Fibroblast of lung (primary cell): ENCODE measurements at regions not wholly inside any gene's neighbourhood (a gene's known extent, or its start where the extent isn't known, plus 50 kb on each side); places are given as distances from the start of the nearest gene placed in this dataset.

Experiments
- EZH2 ChIP-seq: IDR thresholded peaks from 2 replicates; pipeline ENCODE4 v1.5.1; 2012; ENCODE audit warnings: low read length, control low read depth, mild to moderate bottlenecking; ENCODE audit errors: missing control alignments
- TF ChIP-seq, protein P1 (sequence below), 2 donors: IDR thresholded peaks in 1 of 2; conservative IDR thresholded peaks in 1 of 2; 1 replicate in 1 of 2; 2 replicates in 1 of 2; pipeline ENCODE4 v1.5.1; 2011 to 2012; ENCODE audit warnings: low read length in 2 of 2, control low read depth in 1 of 2, inconsistent platforms in 1 of 2, low read depth in 1 of 2, mild to moderate bottlenecking in 1 of 2

DNA sequence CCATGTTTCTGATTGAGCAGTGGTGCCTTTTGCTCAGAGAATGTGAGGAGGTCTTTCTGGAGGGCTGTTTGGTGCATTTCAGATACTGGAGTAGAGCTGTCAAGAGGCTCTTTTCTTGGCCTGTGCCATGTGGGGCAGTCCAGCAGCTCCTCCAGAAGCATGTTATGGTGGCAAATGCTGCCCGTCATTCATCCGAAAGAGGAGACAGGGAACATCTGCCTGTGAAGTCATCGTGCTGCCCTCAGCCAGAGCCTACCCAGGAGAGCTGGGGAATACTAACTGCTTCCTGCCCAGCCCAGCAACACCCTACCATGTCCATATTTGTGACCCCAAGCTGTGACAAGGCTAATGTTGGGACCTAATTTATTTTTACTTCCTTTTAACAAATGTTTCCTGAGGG lies 82.2 kb upstream of the SLC6A6 start:
- no peak for TF ChIP-seq EZH2
- TF ChIP-seq, protein P1, sequence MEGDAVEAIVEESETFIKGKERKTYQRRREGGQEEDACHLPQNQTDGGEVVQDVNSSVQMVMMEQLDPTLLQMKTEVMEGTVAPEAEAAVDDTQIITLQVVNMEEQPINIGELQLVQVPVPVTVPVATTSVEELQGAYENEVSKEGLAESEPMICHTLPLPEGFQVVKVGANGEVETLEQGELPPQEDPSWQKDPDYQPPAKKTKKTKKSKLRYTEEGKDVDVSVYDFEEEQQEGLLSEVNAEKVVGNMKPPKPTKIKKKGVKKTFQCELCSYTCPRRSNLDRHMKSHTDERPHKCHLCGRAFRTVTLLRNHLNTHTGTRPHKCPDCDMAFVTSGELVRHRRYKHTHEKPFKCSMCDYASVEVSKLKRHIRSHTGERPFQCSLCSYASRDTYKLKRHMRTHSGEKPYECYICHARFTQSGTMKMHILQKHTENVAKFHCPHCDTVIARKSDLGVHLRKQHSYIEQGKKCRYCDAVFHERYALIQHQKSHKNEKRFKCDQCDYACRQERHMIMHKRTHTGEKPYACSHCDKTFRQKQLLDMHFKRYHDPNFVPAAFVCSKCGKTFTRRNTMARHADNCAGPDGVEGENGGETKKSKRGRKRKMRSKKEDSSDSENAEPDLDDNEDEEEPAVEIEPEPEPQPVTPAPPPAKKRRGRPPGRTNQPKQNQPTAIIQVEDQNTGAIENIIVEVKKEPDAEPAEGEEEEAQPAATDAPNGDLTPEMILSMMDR (conservative IDR thresholded peaks at IDR 0.05 in 1 of 2, IDR thresholded peaks at IDR 0.05 in 1 of 2; ENCODE audit: low read depth in 1 of 2, low read length in 2 of 2), result no peak
